WTC11 (cell line): ENCODE measurements at regions not wholly inside any gene's neighbourhood (a gene's known extent, or its start where the extent isn't known, plus 50 kb on each side); places are given as distances from the start of the nearest gene placed in this dataset.

ENCODE experiments used
- ATAC-seq: fragments of 200-7000 bp; cut with Tn5 transposase; 2 replicates; pipeline ENCODE4 v1.10.0; 2021; ENCODE audit warnings: mild to moderate bottlenecking, moderate library complexity
- CTCF ChIA-PET: fragments of 300-600 bp; sonication (Branson Sonifier 250); formaldehyde crosslinking; loops from one replicate; lab custom pipeline; 2021; ENCODE audit warnings: antibody characterized with exemption; lab: Charles Lee
- POLR2A ChIA-PET: fragments of 350-600 bp; sonication (Branson Sonifier 250); formaldehyde crosslinking; loops from one replicate; lab custom pipeline; 2021; ENCODE audit warnings: antibody characterized with exemption; lab: Charles Lee
- DNase-seq: peaks from one replicate; pipeline ENCODE4 v3.0.0; 2021; ENCODE audit warnings: low spot score
- H3K27ac Mint-ChIP-seq: 2 replicates; pipeline ENCODE4 v1.8.0; 2021; ENCODE audit warnings: mixed read lengths
- H3K27me3 Mint-ChIP-seq: 2 replicates; pipeline ENCODE4 v1.8.0; 2021; ENCODE audit warnings: low read depth, mild to moderate bottlenecking, moderate library complexity, mixed read lengths
- H3K36me3 Mint-ChIP-seq: 2 replicates; pipeline ENCODE4 v1.8.0; 2021; ENCODE audit warnings: mixed read lengths
- H3K4me1 Mint-ChIP-seq: 2 replicates; pipeline ENCODE4 v1.8.0; 2022; ENCODE audit warnings: mixed read lengths
- H3K4me3 Mint-ChIP-seq: 2 replicates; pipeline ENCODE4 v1.8.0; 2021; ENCODE audit warnings: mild to moderate bottlenecking, moderate library complexity, mixed read lengths
- H3K9me3 Mint-ChIP-seq: 2 replicates; pipeline ENCODE4 v1.8.0; 2021; ENCODE audit warnings: mixed read lengths
- ATF2 ChIP-seq: sonication (generic); formaldehyde crosslinking; IDR thresholded peaks from 2 replicates; pipeline ENCODE4 v1.8.1; 2022; ENCODE audit warnings: low read depth, missing genetic modification reagents, borderline replicate concordance
- ELF4 ChIP-seq: sonication (generic); formaldehyde crosslinking; IDR thresholded peaks from 2 replicates; pipeline ENCODE4 v1.8.1; 2022; ENCODE audit warnings: low read depth, mild to moderate bottlenecking, moderate library complexity, missing genetic modification reagents
- EMX1 ChIP-seq: fragments of 250-450 bp; sonication (Bioruptor Pico); IDR thresholded peaks from 2 replicates; pipeline ENCODE4 v1.8.0; 2021; ENCODE audit warnings: mild to moderate bottlenecking
- ERG ChIP-seq: fragments of 250-450 bp; sonication (Bioruptor Pico); IDR thresholded peaks from 2 replicates; pipeline ENCODE4 v1.8.0; 2021; ENCODE audit warnings: mild to moderate bottlenecking
- ETV6 ChIP-seq: sonication (generic); formaldehyde crosslinking; IDR thresholded peaks from 2 replicates; pipeline ENCODE4 v1.8.1; 2022; ENCODE audit warnings: mild to moderate bottlenecking, missing genetic modification reagents
- FOXJ3 ChIP-seq: sonication (generic); formaldehyde crosslinking; IDR thresholded peaks from 2 replicates; pipeline ENCODE4 v1.9.0; 2021; ENCODE audit warnings: missing genetic modification reagents, mild to moderate bottlenecking, borderline replicate concordance
- FOXP1 ChIP-seq: sonication (generic); formaldehyde crosslinking; IDR thresholded peaks from 2 replicates; pipeline ENCODE4 v1.8.0; 2022; ENCODE audit warnings: missing genetic modification reagents, mild to moderate bottlenecking, moderate library complexity, borderline replicate concordance
- GTF2I ChIP-seq: fragments of 250-450 bp; sonication (Bioruptor Pico); conservative IDR thresholded peaks from 2 replicates; pipeline ENCODE4 v1.4.0; 2021; ENCODE audit warnings: mild to moderate bottlenecking
- HMGA2 ChIP-seq: fragments of 250-450 bp; sonication (Bioruptor Pico); IDR thresholded peaks from 2 replicates; pipeline ENCODE4 v1.4.0; 2021; ENCODE audit warnings: mild to moderate bottlenecking, moderate library complexity
- IRF2 ChIP-seq: sonication (generic); formaldehyde crosslinking; IDR thresholded peaks from 2 replicates; pipeline ENCODE4 v1.8.0; 2022; ENCODE audit warnings: low read depth, missing genetic modification reagents, borderline replicate concordance
- JUN ChIP-seq: sonication (generic); formaldehyde crosslinking; IDR thresholded peaks from 2 replicates; pipeline ENCODE4 v1.8.0; 2023; ENCODE audit warnings: mild to moderate bottlenecking, missing genetic modification reagents
- MXD4 ChIP-seq: fragments of 250-450 bp; sonication (Bioruptor Pico); IDR thresholded peaks from 2 replicates; pipeline ENCODE4 v1.8.0; 2021; ENCODE audit warnings: mild to moderate bottlenecking, moderate library complexity, borderline replicate concordance
- NR1H2 ChIP-seq: sonication (generic); formaldehyde crosslinking; IDR thresholded peaks from 2 replicates; pipeline ENCODE4 v1.9.0; 2021; ENCODE audit warnings: mild to moderate bottlenecking, moderate library complexity, missing genetic modification reagents
- RORB ChIP-seq: fragments of 250-450 bp; sonication (Bioruptor Pico); IDR thresholded peaks from 2 replicates; pipeline ENCODE4 v1.9.0; 2021; ENCODE audit warnings: mild to moderate bottlenecking
- SOX15 ChIP-seq: fragments of 250-450 bp; sonication (Bioruptor Pico); IDR thresholded peaks from 2 replicates; pipeline ENCODE4 v1.9.0; 2021; ENCODE audit warnings: mild to moderate bottlenecking
- STAT6 ChIP-seq: sonication (generic); formaldehyde crosslinking; conservative IDR thresholded peaks from 2 replicates; pipeline ENCODE4 v1.8.1; 2023; ENCODE audit warnings: mild to moderate bottlenecking, low read depth, missing genetic modification reagents, moderate library complexity
- TCF7 ChIP-seq: sonication (generic); formaldehyde crosslinking; IDR thresholded peaks from 2 replicates; pipeline ENCODE4 v1.8.0; 2022; ENCODE audit warnings: mild to moderate bottlenecking, low read depth, missing genetic modification reagents, moderate library complexity
- ZBTB43 ChIP-seq: sonication (generic); formaldehyde crosslinking; IDR thresholded peaks from 2 replicates; pipeline ENCODE4 v1.8.1; 2023; ENCODE audit warnings: mild to moderate bottlenecking, missing genetic modification reagents
- ZNF219 ChIP-seq: sonication (generic); formaldehyde crosslinking; IDR thresholded peaks from 2 replicates; pipeline ENCODE4 v1.8.0; 2023; ENCODE audit warnings: missing genetic modification reagents, mild to moderate bottlenecking, borderline replicate concordance
- ZSCAN18 ChIP-seq: fragments of 250-450 bp; sonication (Bioruptor Pico); IDR thresholded peaks from 2 replicates; pipeline ENCODE4 v2.1.2; 2022; ENCODE audit warnings: mild to moderate bottlenecking, moderate library complexity
- TF ChIP-seq, protein P1 (sequence below): sonication (generic); formaldehyde crosslinking; IDR thresholded peaks from 2 replicates; pipeline ENCODE4 v1.8.0; 2022; ENCODE audit warnings: mild to moderate bottlenecking, missing genetic modification reagents
- TF ChIP-seq, protein P2 (sequence below): fragments of 250-450 bp; sonication (Bioruptor Pico); IDR thresholded peaks from 2 replicates; pipeline ENCODE4 v1.9.0; 2021; ENCODE audit warnings: moderate library complexity, mild to moderate bottlenecking, inconsistent platforms, borderline replicate concordance
- TF ChIP-seq, protein P3 (sequence below): sonication (generic); formaldehyde crosslinking; IDR thresholded peaks from 2 replicates; pipeline ENCODE4 v1.8.1; 2022; ENCODE audit warnings: mild to moderate bottlenecking, missing genetic modification reagents, moderate library complexity, borderline replicate concordance

DNA sequence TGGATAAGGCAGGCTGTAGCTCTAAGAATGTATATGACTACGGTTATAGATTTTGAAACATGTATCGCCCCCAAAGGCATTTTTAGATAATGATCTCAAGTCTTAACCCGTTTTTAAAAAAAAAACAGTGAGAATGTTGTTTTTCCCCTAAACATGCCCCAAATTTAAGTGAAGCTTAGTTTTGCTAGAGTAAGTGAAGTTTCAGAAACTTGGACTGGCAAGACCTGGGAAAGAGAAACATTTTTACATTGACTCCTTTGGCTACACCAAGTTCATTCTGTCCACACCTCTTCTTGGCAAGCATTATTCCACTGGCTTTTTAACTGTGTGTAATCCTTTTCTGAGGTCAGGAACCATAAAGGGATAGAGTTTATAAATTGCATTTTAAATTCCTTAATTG, 216.7 kb upstream of the CELF2 start:
- H3K4me3 Mint-ChIP-seq = no peak overlapping the region
- ChIA-PET POLR2A (no interaction called here), CTCF (no interaction called here)
- H3K4me1 Mint-ChIP-seq = peaks cover 40% of the 10 kb centered on the region
- H3K27ac Mint-ChIP-seq = no peak overlapping the region
- DNase-seq (no peak), ATAC-seq (no peak)
- H3K9me3 Mint-ChIP-seq = no peaks in the 10 kb centered on the region
- no peaks in the 10 kb centered on the region for H3K27me3 Mint-ChIP-seq
- H3K36me3 Mint-ChIP-seq = no peaks in the 10 kb centered on the region
- TF ChIP-seq ATF2 (CRISPR knock-in tag) = no peak
- no peak for TF ChIP-seq ETV6
- no peak for TF ChIP-seq HMGA2 (CRISPR knock-in tag)
- TF ChIP-seq STAT6 (CRISPR knock-in tag) = no peak
- TF ChIP-seq ZSCAN18 (CRISPR knock-in tag) = no peak
- TF ChIP-seq, all 79 proteins: peak for 0

DNA sequence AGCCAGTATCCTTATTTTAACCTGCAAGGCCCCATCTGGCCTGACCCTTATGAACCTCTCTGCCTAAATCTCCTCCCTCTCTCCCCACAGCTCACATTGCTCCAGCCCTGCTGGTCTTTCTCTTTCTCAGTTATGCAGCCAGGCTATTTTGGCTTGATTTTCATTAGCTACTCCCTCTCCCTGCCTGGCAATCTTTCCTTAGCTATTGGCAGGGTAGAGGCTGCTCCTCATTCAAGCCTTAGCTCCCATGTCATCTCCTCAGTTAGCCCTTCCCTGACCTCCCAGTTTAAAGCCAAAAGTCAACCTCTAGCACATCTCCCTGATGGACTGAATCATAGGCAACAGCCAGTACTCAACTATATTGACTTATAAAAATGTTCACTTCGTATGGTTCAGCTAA, 214.4 kb upstream of the CELF2 start:
- Mint-ChIP-seq H3K4me1 (peaks cover 28% of the 10 kb centered on the region), H3K27me3 (no peaks in the 10 kb centered on the region), H3K27ac (no peak overlapping the region), H3K9me3 (no peaks in the 10 kb centered on the region), H3K4me3 (no peak overlapping the region), H3K36me3 (no peaks in the 10 kb centered on the region)
- CTCF ChIA-PET = interaction anchor here (1.0 kb wide), 1 partner anchor 292 kb away, joined by 3 read pairs; no protein-coding TSS in a partner anchor
- TF ChIP-seq JUN (CRISPR knock-in tag) = no peak
- no peak for TF ChIP-seq TCF7 (CRISPR knock-in tag)
- no peak for TF ChIP-seq MXD4 (CRISPR knock-in tag)
- no peak for TF ChIP-seq GTF2I (CRISPR knock-in tag)
- TF ChIP-seq NR1H2 (CRISPR knock-in tag) = no peak
- TF ChIP-seq, protein P1, sequence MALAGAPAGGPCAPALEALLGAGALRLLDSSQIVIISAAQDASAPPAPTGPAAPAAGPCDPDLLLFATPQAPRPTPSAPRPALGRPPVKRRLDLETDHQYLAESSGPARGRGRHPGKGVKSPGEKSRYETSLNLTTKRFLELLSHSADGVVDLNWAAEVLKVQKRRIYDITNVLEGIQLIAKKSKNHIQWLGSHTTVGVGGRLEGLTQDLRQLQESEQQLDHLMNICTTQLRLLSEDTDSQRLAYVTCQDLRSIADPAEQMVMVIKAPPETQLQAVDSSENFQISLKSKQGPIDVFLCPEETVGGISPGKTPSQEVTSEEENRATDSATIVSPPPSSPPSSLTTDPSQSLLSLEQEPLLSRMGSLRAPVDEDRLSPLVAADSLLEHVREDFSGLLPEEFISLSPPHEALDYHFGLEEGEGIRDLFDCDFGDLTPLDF = no peak
- TF ChIP-seq, protein P2, sequence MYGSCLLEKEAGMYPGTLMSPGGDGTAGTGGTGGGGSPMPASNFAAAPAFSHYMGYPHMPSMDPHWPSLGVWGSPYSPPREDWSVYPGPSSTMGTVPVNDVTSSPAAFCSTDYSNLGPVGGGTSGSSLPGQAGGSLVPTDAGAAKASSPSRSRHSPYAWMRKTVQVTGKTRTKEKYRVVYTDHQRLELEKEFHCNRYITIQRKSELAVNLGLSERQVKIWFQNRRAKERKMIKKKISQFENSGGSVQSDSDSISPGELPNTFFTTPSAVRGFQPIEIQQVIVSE (CRISPR knock-in tag) = no peak
- TF ChIP-seq ZNF219 = no peak
- no peak for TF ChIP-seq ZBTB43 (CRISPR knock-in tag)
- no peak for TF ChIP-seq EMX1 (CRISPR knock-in tag)
- no peak for TF ChIP-seq ELF4
- no peak for TF ChIP-seq SOX15 (CRISPR knock-in tag)
- TF ChIP-seq FOXP1 (CRISPR knock-in tag) = no peak
- TF ChIP-seq ERG (CRISPR knock-in tag) = no peak
- no peak for TF ChIP-seq FOXJ3 (CRISPR knock-in tag)
- TF ChIP-seq RORB (CRISPR knock-in tag) = no peak
- TF ChIP-seq, protein P3, sequence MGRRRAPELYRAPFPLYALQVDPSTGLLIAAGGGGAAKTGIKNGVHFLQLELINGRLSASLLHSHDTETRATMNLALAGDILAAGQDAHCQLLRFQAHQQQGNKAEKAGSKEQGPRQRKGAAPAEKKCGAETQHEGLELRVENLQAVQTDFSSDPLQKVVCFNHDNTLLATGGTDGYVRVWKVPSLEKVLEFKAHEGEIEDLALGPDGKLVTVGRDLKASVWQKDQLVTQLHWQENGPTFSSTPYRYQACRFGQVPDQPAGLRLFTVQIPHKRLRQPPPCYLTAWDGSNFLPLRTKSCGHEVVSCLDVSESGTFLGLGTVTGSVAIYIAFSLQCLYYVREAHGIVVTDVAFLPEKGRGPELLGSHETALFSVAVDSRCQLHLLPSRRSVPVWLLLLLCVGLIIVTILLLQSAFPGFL (CRISPR knock-in tag) = no peak
- no peak for TF ChIP-seq IRF2 (CRISPR knock-in tag)
- POLR2A ChIA-PET = no interaction called here
- no peak for DNase-seq
- ATAC-seq = no peak
